SU-DHL-6 (cell line): ENCODE measurements at regions not wholly inside any gene's neighbourhood (a gene's known extent, or its start where the extent isn't known, plus 50 kb on each side); places are given as distances from the start of the nearest gene placed in this dataset.

Source experiments
- EZH2phosphoT487 ChIP-seq: fragments of 200-600 bp; sonication (generic), shearing (Covaris generic); conservative IDR thresholded peaks from 2 replicates; pipeline ENCODE4 v1.6.1; 2018; ENCODE audit warnings: mild to moderate bottlenecking, antibody characterized with exemption, low read length, moderate library complexity, mixed read lengths
- TF ChIP-seq, protein P1 (sequence below): fragments of 200-600 bp; sonication (generic); IDR thresholded peaks from one replicate; pipeline ENCODE4 v1.5.1; 2017; ENCODE audit warnings: antibody characterized with exemption, mild to moderate bottlenecking, low read length, moderate library complexity; ENCODE audit not compliant: insufficient read depth, poor library complexity, severe bottlenecking

GRCh38 chr7:28879105-28879504 is 79.0 kb downstream of the TRIL start:
- TF ChIP-seq, protein P1, sequence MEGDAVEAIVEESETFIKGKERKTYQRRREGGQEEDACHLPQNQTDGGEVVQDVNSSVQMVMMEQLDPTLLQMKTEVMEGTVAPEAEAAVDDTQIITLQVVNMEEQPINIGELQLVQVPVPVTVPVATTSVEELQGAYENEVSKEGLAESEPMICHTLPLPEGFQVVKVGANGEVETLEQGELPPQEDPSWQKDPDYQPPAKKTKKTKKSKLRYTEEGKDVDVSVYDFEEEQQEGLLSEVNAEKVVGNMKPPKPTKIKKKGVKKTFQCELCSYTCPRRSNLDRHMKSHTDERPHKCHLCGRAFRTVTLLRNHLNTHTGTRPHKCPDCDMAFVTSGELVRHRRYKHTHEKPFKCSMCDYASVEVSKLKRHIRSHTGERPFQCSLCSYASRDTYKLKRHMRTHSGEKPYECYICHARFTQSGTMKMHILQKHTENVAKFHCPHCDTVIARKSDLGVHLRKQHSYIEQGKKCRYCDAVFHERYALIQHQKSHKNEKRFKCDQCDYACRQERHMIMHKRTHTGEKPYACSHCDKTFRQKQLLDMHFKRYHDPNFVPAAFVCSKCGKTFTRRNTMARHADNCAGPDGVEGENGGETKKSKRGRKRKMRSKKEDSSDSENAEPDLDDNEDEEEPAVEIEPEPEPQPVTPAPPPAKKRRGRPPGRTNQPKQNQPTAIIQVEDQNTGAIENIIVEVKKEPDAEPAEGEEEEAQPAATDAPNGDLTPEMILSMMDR = peak; percentile 9
- no peak for TF ChIP-seq EZH2phosphoT487
